Adrenal gland (tissue), 9 donors: ENCODE measurements at regions not wholly inside any gene's neighbourhood (a gene's known extent, or its start where the extent isn't known, plus 50 kb on each side); places are given as distances from the start of the nearest gene placed in this dataset.

Source experiments
- DNase-seq, 7 donors: peaks; one replicate each; pipeline ENCODE4 v3.0.0-alpha.2; 2019 to 2020
- H3K27ac ChIP-seq, 5 donors: fragments of 200-600 bp; sonication (generic) in 4 of 5; 1 replicate in 3 of 5; 2 replicates in 2 of 5; pipeline versions ENCODE4 v1.5.1 to v1.8.0; 2016 to 2020; ENCODE audit warnings: mild to moderate bottlenecking in 1 of 5
- H3K27me3 ChIP-seq: fragments of 200-600 bp; 2 replicates; pipeline ENCODE4 v1.8.0; 2021
- H3K36me3 ChIP-seq, 2 donors: fragments of 200-600 bp; replicated peaks in 1 of 2; 1 replicate in 1 of 2; 2 replicates in 1 of 2; pipeline versions ENCODE4 v1.5.1 to v1.8.0; 2018 to 2022
- H3K4me1 ChIP-seq, 2 donors: fragments of 200-600 bp; replicated peaks in 1 of 2; 1 replicate in 1 of 2; 2 replicates in 1 of 2; pipeline versions ENCODE4 v1.5.1 to v1.8.0; 2018 to 2021
- H3K4me3 ChIP-seq, 4 donors: fragments of 200-600 bp; sonication (generic) in 3 of 4; one replicate each; pipeline ENCODE4 v1.5.1; 2016 to 2018
- H3K9me3 ChIP-seq, 3 donors: fragments of 200-600 bp; sonication (generic) in 1 of 3; replicated peaks in 1 of 3; 1 replicate in 2 of 3; 2 replicates in 1 of 3; pipeline versions ENCODE4 v1.5.1 to v1.8.0; 2016 to 2021
- CTCF ChIP-seq, 6 experiments: fragments of 450-650 bp in 4 of 6; fragments of 200-600 bp in 2 of 6; sonication (generic) in 1 of 6; IDR thresholded peaks; 1 replicate in 5 of 6; 2 replicates in 1 of 6; pipeline versions ENCODE4 v1.5.1 to v1.8.0; 2016 to 2021; ENCODE audit warnings: antibody characterized with exemption in 6 of 6, mild to moderate bottlenecking in 2 of 6, moderate library complexity in 1 of 6
- POLR2A ChIP-seq, 2 donors: fragments of 450-650 bp; IDR thresholded peaks; one replicate each; pipeline ENCODE4 v1.6.1; 2017; ENCODE audit warnings: antibody characterized with exemption in 2 of 2, mild to moderate bottlenecking in 2 of 2, moderate library complexity in 1 of 2
- WGBS, 4 donors: extraction: QIAGEN DNeasy Blood & Tissue Kit in 2 of 4; methylation state at CpG; one replicate each; pipeline versions ENCODE4 v1.1.5 to v1.1.7; 2013 to 2017; 5-methylcytosine and 5-hydroxymethylcytosine counted together
- intact Hi-C, 2 donors: fragments of 100-400 bp; cut with DNase I; formaldehyde crosslinking; loops; one replicate each; pipeline versions ENCODE4 v1.14.1 to v1.15.0; 2022 to 2023
- donor health status: healthy with polysubstance abuse.
- donor health status: Bipolar disorder and iron deficiency.
- donor health status: DM: yes; HTN: yes; CAD: no.
- donor health status: DM: no; HTN: no; CAD: no.
- donor health status: DM: no; HTN: no; CAD: no.

DNA sequence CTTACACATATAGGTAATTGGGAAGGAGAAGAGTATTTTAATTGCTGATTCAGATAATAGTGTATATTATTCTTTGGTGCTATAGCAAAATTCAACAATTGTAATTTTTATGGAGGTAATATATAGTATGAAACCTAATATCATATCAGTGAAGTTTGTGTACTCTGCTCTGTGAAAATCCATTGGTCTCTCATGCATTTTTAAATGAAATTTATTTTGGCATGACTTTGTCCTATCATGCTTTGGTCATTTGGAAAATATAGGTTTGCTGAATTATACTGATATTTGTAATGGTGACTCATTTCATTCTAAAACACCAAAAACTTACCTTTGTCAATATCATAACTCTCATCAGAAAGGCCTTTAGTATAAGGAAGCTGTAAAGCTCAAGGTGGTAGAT lies 962.0 kb upstream of the NOVA1 start:
- no peaks in the 10 kb centered on the region for H3K9me3 ChIP-seq
- no peak for DNase-seq
- H3K36me3 ChIP-seq, result no peaks in the 10 kb centered on the region
- TF ChIP-seq CTCF (IDR thresholded peaks at IDR 0.05) (no peak), POLR2A (IDR thresholded peaks at IDR 0.05) (no peak)
- no peak overlapping the region for H3K27ac ChIP-seq
- H3K4me3 ChIP-seq, result no peak overlapping the region
- intact Hi-C loops, result no loop called here
- no peaks in the 10 kb centered on the region for H3K27me3 ChIP-seq
- H3K4me1 ChIP-seq, result no peaks in the 10 kb centered on the region

- no peaks in the 10 kb centered on the region for H3K9me3 ChIP-seq
- no peak overlapping the region for H3K4me3 ChIP-seq
- no peak overlapping the region for H3K27ac ChIP-seq
- no peaks in the 10 kb centered on the region for H3K4me1 ChIP-seq
- TF ChIP-seq POLR2A (IDR thresholded peaks at IDR 0.05) (no peak), CTCF (IDR thresholded peaks at IDR 0.05) (no peak)
- H3K27me3 ChIP-seq, result no peaks in the 10 kb centered on the region
- intact Hi-C loops, result no loop called here
- DNase-seq, result no peak
- WGBS, 4 donors, result 59 to 68% (median 61%) methylated on average over 1 of the region's 1 CpG
- no peaks in the 10 kb centered on the region for H3K36me3 ChIP-seq
Observed at GRCh38 chr14:27566843-27567382, 969.1 kb upstream of the NOVA1 start.

DNA sequence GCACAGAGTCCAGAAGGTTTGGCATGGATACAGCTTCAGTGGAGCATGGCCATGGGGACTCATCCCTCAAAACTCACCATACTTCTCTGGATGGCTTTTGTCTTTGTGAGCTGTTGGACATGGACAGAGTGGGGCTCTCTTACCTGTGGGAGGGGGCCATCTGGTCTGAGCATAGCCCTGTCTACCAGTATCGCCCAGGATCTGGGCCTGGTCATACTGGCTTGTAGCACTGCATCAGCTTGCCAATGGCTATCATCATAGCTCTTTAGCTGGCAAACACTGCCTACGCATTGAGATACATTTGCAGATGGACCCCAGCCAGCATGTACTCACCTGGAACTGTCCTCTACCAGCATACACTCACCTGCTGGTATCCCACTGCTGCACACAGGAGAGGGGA lies 975.2 kb upstream of the NOVA1 start:
- Histone ChIP-seq H3K27ac (no peak overlapping the region), H3K36me3 (no peaks in the 10 kb centered on the region), H3K27me3 (no peaks in the 10 kb centered on the region), H3K4me1 (no peaks in the 10 kb centered on the region), H3K4me3 (no peak overlapping the region), H3K9me3 (no peaks in the 10 kb centered on the region)
- no peak for DNase-seq
- intact Hi-C loops, result no loop called here
- 81 to 93% (median 89%) methylated on average over 2 of the region's 2 CpGs; no CpG with 5 or more reads in 1 of the 4 donors for WGBS, 4 donors
- TF ChIP-seq POLR2A (IDR thresholded peaks at IDR 0.05), result no peak
- TF ChIP-seq CTCF (IDR thresholded peaks at IDR 0.05), result no peak

DNA sequence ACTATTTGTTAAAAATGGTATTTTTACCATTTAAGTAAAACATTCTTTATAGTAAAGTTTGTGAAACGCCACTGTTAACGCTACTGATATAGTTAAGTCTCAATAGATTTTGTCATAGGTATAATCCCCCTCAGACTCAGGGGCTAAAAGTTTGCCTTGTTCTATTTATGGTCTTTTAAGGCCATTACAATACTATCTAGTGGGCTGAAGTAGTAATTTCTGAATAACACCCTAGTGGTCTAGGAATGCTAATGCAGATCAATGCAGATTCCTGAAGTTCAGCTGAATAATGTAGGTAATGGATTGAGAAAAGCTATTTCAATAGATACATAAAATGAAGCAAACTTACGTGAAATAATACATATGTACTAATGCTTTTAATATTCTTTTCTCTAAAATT lies 989.3 kb upstream of the NOVA1 start:
- Histone ChIP-seq H3K9me3 (no peaks in the 10 kb centered on the region), H3K27ac (no peak overlapping the region), H3K4me1 (no peaks in the 10 kb centered on the region), H3K36me3 (no peaks in the 10 kb centered on the region), H3K4me3 (no peak overlapping the region), H3K27me3 (no peaks in the 10 kb centered on the region)
- DNase-seq, result no peak
- intact Hi-C loops, result no loop called here
- TF ChIP-seq CTCF (IDR thresholded peaks at IDR 0.05), result no peak
- no peak for TF ChIP-seq POLR2A (IDR thresholded peaks at IDR 0.05)
- WGBS, 4 donors, result 50 to 76% (median 64%) methylated on average over 3 of the region's 3 CpGs
